ENCODE measurements at regions not wholly inside any gene's neighbourhood (a gene's known extent, or its start where the extent isn't known, plus 50 kb on each side); places are given as distances from the start of the nearest gene placed in this dataset.
A peak's percentile ranks its signal among the peaks of the same experiment; 100 is the strongest.

DNA sequence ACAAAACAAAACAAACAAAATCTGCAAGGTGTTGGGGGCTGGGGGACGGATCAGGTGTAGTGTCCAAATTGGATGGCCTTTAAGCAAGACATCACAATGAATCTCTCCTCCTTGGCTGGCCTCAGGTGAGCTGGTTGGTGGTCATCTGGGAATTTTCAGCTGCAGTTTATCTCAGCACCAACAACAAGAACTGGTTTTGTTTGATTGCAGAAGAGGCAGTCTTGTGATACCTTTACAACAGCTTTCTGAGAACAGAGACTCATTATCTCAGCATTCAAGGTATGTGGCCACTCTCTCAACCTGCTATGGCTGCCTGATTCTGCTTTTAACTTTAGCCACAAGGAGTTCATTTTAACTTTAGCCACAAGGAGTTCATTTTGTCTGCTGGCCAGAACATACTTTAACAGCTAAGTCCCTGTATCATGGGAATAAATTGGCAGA is 1543.4 kb downstream of the EFNA5 start:
- H3K9me3 ChIP-seq (ENCODE audit: control insufficient read depth, insufficient read depth, low read depth, low read length) = no peaks in the 10 kb centered on the region

DNA sequence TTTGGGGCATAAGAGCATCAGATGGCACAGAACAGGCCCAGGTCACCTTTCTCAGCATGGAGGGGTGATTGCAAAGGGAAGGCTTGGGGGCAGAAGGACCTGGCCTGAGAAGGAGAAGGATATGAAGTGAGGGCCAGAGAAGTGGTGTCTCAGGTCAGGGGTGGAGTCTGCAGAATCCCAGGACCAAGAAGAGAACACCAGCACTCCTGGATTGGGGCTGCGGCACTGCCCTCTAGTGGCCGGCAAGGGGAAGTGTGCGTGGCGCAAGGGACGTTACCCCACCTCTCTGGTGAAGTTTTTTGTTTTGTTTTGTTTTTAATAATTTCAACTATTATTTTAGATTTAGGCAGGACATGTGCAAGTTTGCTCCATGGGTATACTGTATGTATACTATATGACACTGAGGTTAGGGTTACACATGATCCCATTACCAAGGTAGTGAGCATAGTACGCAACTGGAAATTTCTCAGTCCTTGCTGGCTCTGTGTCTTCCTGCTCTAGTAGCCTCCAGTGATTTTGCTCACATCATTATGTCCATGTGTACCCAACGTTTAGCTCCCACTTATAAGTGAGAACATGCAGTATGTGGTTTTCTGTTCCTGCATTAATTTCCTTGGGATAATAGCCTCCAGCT is 1548.6 kb downstream of the EFNA5 start:
- H3K27ac ChIP-seq (ENCODE audit: extremely low read depth, low read depth, low read length) = no peak overlapping the region
- peak; percentile 73 for TF ChIP-seq ZNF654 (tag by site-specific recombination; IDR thresholded peaks at IDR 0.05; ENCODE audit: low read depth)
- TF ChIP-seq ZNF404 (tag by site-specific recombination; IDR thresholded peaks at IDR 0.05) = no peak
- TF ChIP-seq, protein P1, sequence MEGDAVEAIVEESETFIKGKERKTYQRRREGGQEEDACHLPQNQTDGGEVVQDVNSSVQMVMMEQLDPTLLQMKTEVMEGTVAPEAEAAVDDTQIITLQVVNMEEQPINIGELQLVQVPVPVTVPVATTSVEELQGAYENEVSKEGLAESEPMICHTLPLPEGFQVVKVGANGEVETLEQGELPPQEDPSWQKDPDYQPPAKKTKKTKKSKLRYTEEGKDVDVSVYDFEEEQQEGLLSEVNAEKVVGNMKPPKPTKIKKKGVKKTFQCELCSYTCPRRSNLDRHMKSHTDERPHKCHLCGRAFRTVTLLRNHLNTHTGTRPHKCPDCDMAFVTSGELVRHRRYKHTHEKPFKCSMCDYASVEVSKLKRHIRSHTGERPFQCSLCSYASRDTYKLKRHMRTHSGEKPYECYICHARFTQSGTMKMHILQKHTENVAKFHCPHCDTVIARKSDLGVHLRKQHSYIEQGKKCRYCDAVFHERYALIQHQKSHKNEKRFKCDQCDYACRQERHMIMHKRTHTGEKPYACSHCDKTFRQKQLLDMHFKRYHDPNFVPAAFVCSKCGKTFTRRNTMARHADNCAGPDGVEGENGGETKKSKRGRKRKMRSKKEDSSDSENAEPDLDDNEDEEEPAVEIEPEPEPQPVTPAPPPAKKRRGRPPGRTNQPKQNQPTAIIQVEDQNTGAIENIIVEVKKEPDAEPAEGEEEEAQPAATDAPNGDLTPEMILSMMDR (tag by site-specific recombination; IDR thresholded peaks at IDR 0.05) = peak; percentile 66
- ChIA-PET CTCF (interaction anchor here (0.6 to 1.7 kb wide), 5 partner anchors 8 to 684 kb away, joined by 3 to 8 read pairs (median 4); no protein-coding TSS in a partner anchor), POLR2A (no interaction called here)
- no peaks in the 10 kb centered on the region for H3K4me1 ChIP-seq (ENCODE audit: control insufficient read depth, insufficient read depth, low read length)
- no peak overlapping the region for H3K4me3 ChIP-seq (ENCODE audit: low read depth, low read length)
- no peaks in the 10 kb centered on the region for H3K9me3 ChIP-seq (ENCODE audit: control insufficient read depth, insufficient read depth, low read depth, low read length)
- no peaks in the 10 kb centered on the region for H3K36me3 ChIP-seq (ENCODE audit: control insufficient read depth in 2 of 2, insufficient read depth in 1 of 2, low read length in 2 of 2)

More for the DNA sequence above, 1543.4 kb downstream of the EFNA5 start:
- H3K27ac ChIP-seq (ENCODE audit: extremely low read depth, low read depth, low read length) = no peak overlapping the region
- H3K4me3 ChIP-seq (ENCODE audit: low read depth, low read length) = no peak overlapping the region
- ChIA-PET POLR2A (no interaction called here), CTCF (interaction anchor here (0.6 to 0.9 kb wide), 2 partner anchors 139 to 521 kb away, joined by 3 read pairs; no protein-coding TSS in a partner anchor)
- TF ChIP-seq, protein P2, sequence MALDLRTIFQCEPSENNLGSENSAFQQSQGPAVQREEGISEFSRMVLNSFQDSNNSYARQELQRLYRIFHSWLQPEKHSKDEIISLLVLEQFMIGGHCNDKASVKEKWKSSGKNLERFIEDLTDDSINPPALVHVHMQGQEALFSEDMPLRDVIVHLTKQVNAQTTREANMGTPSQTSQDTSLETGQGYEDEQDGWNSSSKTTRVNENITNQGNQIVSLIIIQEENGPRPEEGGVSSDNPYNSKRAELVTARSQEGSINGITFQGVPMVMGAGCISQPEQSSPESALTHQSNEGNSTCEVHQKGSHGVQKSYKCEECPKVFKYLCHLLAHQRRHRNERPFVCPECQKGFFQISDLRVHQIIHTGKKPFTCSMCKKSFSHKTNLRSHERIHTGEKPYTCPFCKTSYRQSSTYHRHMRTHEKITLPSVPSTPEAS (tag by site-specific recombination; IDR thresholded peaks at IDR 0.05) = no peak
- no peak for TF ChIP-seq ZNF175 (tag by site-specific recombination; IDR thresholded peaks at IDR 0.05)
- no peaks in the 10 kb centered on the region for H3K4me1 ChIP-seq (ENCODE audit: control insufficient read depth, insufficient read depth, low read length)
- no peaks in the 10 kb centered on the region for H3K36me3 ChIP-seq (ENCODE audit: control insufficient read depth in 2 of 2, insufficient read depth in 1 of 2, low read length in 2 of 2)

DNA sequence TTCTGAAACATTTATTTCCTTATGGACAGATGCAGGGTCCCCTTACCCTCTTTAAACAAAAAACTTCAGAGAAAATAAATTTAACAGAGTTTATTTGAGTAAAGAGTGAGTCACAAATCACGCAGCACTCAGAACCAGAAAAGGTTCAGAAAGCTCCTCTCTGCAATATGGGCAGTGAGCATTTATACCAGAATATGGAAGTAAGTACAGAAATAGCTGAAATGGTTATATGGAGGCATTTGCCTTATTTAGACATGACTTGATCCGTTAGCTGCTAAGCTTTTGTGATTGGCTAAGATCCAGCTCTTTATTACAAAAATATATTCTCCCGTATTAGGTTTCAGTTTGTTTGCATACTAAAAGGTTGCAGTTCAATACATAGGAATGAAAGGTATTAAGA is 1554.1 kb downstream of the EFNA5 start:
- ChIA-PET POLR2A (no interaction called here), CTCF (no interaction called here)
- Histone ChIP-seq H3K9me3 (ENCODE audit: control insufficient read depth, insufficient read depth, low read depth, low read length) (no peaks in the 10 kb centered on the region), H3K36me3 (ENCODE audit: control insufficient read depth in 2 of 2, insufficient read depth in 1 of 2, low read length in 2 of 2) (no peaks in the 10 kb centered on the region), H3K27ac (ENCODE audit: extremely low read depth, low read depth, low read length) (no peak overlapping the region), H3K4me1 (ENCODE audit: control insufficient read depth, insufficient read depth, low read length) (no peaks in the 10 kb centered on the region), H3K4me3 (ENCODE audit: low read depth, low read length) (no peak overlapping the region)
- TF ChIP-seq ZBTB48 (tag by site-specific recombination; IDR thresholded peaks at IDR 0.05) = no peak
- no peak for TF ChIP-seq ZNF48 (tag by site-specific recombination; IDR thresholded peaks at IDR 0.05)
- TF ChIP-seq ZBTB17 (tag by site-specific recombination; IDR thresholded peaks at IDR 0.05) = no peak
- no peak for TF ChIP-seq ZNF768 (tag by site-specific recombination; IDR thresholded peaks at IDR 0.05)
- TF ChIP-seq RBAK (tag by site-specific recombination; IDR thresholded peaks at IDR 0.05) = no peak
- TF ChIP-seq ZNF600 (tag by site-specific recombination; IDR thresholded peaks at IDR 0.05) = no peak
- TF ChIP-seq ZNF211 (tag by site-specific recombination; IDR thresholded peaks at IDR 0.05; ENCODE audit: low read depth) = no peak

DNA sequence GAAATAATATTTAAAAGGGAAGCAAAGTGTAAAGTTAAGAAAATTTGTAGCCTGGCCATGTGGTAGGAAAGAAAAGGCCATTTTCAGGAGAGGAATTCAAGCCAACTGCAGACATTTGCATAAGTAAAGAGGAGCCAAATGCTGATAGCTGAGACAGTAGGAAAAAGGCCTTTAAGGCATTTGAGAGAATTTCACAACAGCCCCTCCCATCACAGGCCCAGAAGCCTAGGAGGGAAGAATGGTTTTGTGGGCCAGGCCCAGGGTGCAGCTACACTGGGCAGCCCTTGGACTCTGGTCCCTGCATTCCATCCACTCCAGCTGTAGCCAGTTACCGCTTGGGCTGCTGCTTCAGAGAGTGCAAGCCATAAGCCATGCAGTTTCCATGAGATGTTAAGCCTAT is 1556.8 kb downstream of the EFNA5 start:
- no peak overlapping the region for H3K27ac ChIP-seq (ENCODE audit: extremely low read depth, low read depth, low read length)
- POLR2A ChIA-PET = no interaction called here
- CTCF ChIA-PET = no interaction called here
- H3K36me3 ChIP-seq (ENCODE audit: control insufficient read depth in 2 of 2, insufficient read depth in 1 of 2, low read length in 2 of 2) = no peaks in the 10 kb centered on the region
- H3K4me3 ChIP-seq (ENCODE audit: low read depth, low read length) = no peak overlapping the region
- no peaks in the 10 kb centered on the region for H3K4me1 ChIP-seq (ENCODE audit: control insufficient read depth, insufficient read depth, low read length)
- TF ChIP-seq ZFP41 (tag by site-specific recombination; IDR thresholded peaks at IDR 0.05; ENCODE audit: borderline replicate concordance) = no peak
- no peak for TF ChIP-seq ZNF214 (tag by site-specific recombination; IDR thresholded peaks at IDR 0.05; ENCODE audit: borderline replicate concordance)
- TF ChIP-seq HOXD13 (CRISPR knock-in tag; IDR thresholded peaks at IDR 0.05; ENCODE audit: borderline replicate concordance) = no peak
- no peak for TF ChIP-seq ZNF521 (tag by site-specific recombination; IDR thresholded peaks at IDR 0.05)
- TF ChIP-seq ZNF610 (tag by site-specific recombination; IDR thresholded peaks at IDR 0.05; ENCODE audit: borderline replicate concordance) = no peak
- TF ChIP-seq ZNF138 (tag by site-specific recombination; IDR thresholded peaks at IDR 0.05; ENCODE audit: borderline replicate concordance) = no peak
- no peak for TF ChIP-seq ZNF112 (tag by site-specific recombination; IDR thresholded peaks at IDR 0.05)
- no peak for TF ChIP-seq BCL11B (tag by site-specific recombination; IDR thresholded peaks at IDR 0.05; ENCODE audit: low read depth)
- peak; percentile 53 for TF ChIP-seq ZNF585B (tag by site-specific recombination; IDR thresholded peaks at IDR 0.05)
- no peaks in the 10 kb centered on the region for H3K9me3 ChIP-seq (ENCODE audit: control insufficient read depth, insufficient read depth, low read depth, low read length)

Measured in HEK293 (cell line).